GM19397 (cell line): ENCODE measurements at regions not wholly inside any gene's neighbourhood (a gene's known extent, or its start where the extent isn't known, plus 50 kb on each side); places are given as distances from the start of the nearest gene placed in this dataset.
"Not testable (repeated sequence)": the region's sequence is repeated elsewhere in the genome, so short reads cannot be mapped to it uniquely, and the experiment has no call there.

ENCODE experiments used
- ATAC-seq: cut with Tn5 transposase; IDR thresholded peaks from one replicate; pipeline ENCODE4 v1.9.1; 2021; ENCODE audit warnings: mild to moderate bottlenecking, moderate library complexity; ENCODE audit not compliant: unreplicated experiment

DNA sequence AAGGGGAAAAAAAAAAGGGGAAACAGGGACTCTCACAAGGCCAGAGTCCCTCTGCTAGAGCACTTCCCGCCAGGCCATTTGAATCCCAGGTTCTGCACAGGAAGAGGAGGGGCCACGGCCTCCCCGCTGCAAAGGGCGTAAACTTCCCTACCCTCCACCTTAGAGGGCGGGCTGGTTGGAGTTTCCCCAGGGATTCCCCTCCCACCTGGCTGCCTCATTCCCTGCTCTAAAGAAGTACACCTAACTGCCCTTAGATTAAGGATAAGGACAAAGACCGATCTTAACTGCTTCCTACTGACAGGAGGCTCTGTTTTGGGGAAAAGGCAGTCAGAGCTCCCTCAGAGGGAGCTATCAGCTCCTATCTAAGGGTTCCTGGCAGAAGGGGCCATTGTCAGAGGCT is 102.0 kb upstream of the ARMC3 start:
- ATAC-seq, result no peak

DNA sequence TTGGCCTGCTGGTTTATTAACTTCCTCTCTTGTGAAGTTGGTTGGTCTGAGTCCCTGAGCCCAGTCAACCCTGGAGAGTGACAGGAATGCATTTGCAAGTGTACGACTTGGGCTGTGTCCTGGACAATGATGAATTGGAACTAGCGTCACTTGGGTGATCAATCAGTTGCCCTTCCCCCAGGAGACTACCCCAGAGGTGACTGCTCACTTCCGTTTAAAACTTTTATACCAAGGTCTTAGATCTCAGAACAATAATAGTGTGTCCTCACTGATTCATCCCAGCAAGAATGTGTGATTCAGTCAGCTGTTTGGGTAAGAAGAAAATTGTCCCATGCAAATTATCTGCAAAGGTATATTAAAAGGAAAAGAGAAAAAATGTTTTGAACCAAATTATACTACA is 102.9 kb upstream of the ARMC3 start:
- no peak for ATAC-seq

DNA sequence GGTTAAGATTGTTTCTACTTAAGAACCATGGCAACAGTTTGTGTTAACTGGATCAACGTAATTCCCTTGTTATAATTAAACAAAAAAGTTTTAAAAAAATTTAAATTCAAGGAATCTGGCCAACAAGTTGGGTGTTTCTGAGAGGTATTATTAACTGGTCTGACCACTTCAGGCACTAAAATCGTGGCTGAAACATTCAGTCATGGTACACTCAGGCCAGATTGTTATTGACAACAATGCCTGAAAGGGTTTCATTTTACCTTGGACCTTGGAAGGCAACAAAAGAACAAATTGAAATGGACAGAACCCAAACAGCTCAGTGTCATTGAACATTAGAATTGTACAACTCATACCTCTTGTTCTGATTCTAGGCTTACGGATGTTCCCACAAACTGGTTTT is 103.3 kb upstream of the ARMC3 start:
- ATAC-seq, result no peak

DNA sequence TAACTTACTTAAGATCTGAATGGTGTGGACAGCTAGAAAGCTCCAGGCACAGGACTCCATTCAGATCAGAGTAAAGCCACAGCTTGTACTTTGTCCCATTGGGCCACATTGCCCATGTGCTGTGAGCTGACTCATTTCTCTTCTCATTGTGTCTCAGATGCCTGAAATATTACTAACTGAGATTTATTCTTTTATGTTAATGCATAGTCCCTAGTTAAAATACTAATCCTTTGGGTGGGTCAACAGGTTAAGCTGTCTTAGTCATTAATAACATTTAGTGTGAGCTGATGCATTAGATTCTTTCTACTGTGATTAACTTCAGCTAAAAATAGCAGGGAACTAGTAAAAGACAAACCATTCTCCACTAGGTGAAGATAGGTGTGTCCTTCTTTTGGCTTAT is 104.7 kb upstream of the ARMC3 start:
- ATAC-seq, result no peak

DNA sequence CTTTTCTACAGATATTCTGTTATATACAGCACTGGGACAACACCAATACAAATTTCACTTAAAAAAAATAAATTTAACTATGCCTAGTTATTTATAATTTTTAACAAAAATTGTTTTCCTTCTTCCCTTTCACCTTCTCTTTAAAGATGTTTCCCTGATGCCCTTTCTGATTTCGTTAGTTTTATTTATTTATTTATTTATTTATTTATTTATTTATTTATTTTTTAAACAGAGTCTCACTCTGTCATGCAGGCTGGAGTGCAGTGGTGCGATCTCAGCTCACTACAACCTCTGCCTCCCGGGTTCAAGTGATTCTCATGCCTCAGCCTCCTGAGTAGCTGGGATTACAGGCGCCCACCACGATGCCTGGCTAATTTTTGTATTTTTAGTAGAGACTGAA is 105.9 kb upstream of the ARMC3 start:
- ATAC-seq, result not testable (repeated sequence)

DNA sequence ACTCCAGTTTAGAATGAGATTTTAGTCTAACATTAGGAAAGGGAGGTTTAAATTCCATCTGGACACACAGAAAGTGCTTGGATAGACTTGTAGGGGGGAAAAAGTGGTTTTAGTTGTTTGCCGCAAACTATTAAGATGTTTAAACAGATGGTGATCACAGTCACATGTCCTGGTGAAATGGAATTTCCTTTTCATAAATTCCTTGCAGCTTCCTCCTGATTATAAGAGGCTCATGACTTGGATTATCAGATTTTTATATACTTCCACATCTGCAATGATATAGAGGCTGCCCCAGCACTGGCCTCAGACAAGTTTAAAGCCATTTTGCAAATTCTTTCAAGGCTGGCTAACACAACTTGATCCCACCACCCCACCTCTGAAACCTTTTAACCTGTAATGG is 106.4 kb upstream of the ARMC3 start:
- no peak for ATAC-seq

DNA sequence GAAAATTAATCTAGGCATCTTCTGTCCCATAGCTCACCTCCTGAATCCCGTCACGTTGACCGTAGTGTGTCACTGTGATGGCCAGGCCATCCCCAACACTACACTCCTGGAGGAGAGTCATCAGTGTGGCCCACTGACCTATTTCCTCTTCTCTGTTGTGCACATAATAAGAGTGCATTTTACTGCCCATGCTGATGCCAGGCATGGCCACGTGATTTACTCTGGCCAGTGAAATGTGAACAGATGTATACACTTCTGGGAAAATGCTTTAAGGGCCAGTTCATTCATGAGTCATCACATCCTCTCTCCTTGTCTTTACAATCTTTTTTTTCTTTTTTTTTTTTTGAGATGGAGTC is 101.9 kb upstream of the PIP4K2A start:
- ATAC-seq, result no peak

DNA sequence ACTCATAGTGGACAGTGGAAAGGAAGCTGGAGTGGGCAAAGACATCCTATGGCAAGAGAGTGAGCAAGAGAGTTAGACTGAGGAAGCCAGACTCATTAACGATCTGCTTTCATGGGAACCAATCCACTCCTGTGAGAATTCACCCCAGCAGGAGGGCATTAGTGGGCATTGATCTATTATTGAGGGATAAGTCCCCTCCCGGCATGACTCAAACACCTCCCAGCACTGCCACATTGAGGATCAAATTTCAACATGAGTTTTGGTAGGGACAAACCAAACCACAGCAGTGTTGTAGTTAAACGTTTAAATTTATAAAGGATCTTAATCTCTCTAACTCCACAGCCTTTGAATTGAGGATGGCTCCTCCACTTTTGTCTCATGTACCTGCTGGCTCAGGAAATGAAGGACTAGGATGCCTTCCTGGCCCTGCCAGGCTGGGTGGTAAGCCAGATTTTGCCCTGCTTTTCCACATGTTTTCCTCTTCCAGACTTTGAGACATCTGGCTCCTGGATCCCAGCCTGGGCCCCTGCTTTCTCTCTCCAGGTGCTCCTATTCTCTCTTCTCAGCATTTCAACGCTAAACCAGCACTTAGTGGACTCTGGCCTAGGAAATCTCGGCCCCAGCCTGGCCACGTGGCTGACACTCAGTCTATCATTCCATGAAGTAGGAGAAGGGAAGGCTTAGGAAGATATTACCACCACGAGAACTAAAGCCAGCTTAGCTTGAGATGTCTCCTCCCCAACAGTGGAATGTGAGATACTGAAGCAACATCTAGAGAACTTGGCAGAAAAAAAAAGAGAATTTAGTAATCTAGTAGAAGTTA is 96.5 kb upstream of the PIP4K2A start:
- ATAC-seq, result no peak

DNA sequence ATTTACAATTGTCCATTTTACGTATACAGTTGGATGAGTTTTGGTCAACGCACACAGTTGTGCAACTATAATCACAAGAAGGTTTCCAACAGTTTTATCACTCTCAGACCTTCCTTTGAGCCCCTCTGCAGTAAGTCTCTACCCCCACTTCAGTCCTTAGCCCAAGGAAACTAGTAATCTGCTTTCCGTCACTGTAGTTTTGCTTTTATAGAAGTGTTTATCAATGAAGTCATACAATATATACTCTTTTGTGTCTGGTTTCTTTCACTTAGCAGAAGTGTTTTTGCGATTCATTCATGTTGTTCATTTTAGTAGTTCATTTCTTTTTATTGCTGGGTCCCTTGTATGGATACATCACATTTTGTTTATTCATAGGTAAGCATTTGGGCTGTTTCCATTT is 92.9 kb upstream of the PIP4K2A start:
- no peak for ATAC-seq

DNA sequence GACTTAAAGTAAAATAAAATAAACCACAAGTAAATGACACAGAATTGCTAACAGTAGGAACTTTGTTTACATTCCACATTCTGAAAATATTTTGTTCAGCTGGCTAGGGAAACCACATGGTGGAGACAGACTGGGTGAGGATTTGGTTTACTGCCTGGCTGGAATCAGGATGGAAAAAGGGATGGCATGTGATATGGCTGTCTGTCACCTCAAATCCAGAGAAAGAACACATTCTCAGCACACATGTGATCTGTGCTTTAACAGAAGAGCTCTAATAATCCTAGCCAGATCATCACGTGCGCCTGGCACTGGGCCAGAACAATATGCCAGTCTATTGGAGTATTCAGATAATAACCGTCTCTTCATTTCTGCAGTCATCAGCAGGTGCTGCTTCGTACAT is 90.9 kb upstream of the PIP4K2A start:
- no peak for ATAC-seq

DNA sequence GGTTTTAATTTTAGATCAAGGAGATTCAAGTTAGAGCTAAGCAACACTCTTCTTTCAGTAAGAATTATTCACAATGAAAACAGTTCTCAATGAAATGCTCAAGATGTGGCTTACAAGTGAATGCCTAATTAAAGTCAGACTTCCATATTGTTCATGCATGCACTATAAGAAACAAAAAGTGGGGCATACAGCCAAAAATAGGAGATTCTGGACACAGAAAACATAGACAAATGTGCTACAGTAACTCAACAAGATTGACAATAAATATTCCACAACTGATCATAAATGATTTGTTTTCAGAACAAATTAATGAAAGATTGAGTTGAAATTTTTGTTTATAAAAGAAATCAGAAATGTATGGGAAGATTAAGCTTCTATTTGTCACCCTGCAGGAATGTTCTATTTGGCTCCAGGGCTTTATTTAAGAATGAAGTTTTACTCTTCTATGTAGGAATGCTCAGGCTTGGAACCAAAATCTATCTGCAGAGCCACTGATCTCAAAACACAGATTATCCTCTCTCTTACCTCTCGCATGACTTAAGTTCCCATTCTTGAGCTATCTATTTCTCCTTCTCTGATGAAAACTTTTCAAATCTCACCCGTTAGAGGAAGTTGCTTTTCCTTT is 89.0 kb upstream of the PIP4K2A start:
- no peak for ATAC-seq

DNA sequence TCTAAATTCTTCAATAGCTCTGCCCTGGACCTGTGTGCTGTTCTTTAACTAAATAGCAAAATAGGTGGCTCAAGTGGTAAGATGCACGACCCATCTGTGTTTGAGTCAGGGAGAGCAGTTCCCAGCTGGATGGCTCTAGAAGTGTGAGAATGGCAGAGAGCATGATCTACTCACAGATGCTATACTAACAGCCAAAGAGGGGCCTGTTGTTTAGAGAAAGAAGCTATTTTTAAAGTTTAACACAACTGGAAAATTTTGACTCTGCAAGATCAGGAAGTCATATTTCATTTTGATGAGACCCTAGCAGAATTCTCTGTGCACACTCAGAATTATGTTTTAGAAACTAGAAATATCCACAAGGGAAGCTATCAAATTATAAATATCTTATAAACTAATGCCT is 87.4 kb upstream of the PIP4K2A start:
- ATAC-seq, result no peak

DNA sequence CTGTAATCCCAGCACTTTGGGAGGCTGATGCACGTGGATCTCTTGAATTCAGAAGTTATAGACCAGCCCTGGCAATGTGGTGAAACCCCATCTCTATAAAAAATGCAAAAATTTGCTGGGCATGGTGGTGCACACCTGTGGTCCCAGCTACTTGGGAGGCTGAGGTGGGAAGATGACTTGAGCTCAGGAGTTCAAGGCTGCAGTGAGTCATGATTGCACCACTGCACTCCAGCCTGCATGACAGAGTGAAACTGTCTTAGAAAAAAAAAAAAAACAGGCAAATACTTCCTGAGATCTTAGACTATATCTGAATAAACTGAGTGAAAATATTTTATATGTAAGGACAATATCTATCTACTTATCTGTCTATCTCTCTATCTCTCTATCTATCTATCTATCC is 83.4 kb upstream of the PIP4K2A start:
- ATAC-seq, result not testable (repeated sequence)

DNA sequence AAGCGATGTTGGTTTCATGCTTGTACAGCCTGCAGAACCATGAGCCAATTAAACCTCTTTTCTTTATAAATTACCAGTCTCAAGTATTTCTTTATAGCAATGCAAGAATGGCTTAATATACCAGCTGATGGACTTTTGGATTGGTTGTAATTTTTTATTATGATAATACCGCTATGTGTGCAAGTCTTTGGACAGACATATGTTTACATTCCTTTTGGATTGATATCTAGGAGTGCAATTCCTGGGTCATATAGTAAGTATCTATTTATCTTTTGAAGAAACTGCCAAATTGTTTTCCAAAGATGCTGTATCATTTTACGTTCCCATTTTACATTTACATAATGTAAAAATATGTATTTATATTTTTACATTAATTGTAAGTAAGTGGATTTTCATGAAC is 81.2 kb upstream of the PIP4K2A start:
- no peak for ATAC-seq

DNA sequence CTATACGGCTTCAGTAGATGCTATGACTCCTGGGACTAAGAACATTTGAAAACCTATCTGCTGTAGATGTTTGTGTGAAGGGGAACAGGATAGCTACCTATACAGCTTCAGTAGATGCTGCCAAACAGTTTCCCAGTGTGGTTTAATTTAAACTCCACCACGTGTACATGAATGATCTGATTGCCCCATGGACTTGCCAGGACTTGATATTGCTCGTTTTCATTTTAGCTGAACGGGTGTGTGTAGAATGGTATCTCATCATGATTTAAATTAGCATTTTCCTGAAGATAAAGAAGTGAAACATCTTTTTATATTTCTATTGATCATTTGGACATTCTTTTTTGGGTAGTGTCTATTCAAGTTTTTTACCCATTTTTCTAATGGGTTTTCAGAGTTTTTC is 77.8 kb upstream of the PIP4K2A start:
- ATAC-seq, result no peak

DNA sequence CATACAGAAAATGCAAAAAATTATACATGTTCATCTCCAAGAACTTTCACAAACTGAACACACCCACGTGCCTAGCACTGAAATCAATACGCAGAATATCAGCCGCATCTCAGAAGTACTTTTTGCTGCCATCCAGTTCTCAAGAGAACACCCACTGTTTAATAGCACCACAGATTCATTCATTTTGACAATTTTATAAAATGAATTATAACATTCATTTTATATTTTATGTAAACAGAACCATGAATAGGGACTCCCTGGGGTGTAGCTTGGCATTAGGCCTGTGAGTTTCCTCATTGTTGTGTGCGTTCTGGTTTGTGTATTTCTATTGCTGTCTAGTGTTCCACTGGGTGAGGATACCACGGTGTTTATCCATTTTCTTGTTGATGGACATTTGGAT is 77.3 kb upstream of the PIP4K2A start:
- ATAC-seq, result no peak

DNA sequence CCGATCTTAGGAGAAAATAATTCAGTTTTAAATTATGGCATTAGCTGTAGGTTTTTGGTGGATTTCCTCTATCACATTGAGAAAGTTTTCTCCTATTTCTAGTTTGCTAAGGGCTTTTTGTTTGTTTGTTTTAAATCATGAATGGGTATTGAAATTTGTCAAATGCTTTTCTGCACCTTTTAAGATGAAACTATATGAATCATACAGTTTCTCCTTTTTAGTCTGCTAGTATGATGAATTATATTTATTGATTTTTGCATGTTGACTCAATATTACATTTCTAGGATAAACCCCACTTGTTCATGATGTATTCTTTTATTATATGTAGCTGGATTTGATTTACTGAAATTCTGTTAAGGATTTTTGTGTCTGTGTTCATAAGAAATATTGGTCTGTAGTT is 70.3 kb upstream of the PIP4K2A start:
- ATAC-seq, result no peak

DNA sequence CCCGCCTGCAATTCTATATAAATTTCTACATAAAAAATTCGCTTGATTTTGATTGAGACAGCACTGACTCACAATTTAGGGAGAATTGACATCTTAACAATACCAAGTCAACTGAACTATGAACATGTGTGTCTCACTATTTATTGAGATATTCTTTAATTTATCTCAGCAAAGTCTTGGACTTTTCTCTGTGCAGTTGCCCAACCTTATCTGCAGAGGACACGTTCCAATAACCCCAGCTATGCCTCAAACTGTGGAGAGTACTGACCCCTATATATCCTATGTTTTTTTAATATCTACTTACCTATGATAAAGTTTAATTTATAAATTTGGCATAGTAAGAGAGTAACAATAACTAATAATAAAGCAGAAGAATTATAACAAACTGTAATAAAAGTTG is 69.4 kb upstream of the PIP4K2A start:
- no peak for ATAC-seq

DNA sequence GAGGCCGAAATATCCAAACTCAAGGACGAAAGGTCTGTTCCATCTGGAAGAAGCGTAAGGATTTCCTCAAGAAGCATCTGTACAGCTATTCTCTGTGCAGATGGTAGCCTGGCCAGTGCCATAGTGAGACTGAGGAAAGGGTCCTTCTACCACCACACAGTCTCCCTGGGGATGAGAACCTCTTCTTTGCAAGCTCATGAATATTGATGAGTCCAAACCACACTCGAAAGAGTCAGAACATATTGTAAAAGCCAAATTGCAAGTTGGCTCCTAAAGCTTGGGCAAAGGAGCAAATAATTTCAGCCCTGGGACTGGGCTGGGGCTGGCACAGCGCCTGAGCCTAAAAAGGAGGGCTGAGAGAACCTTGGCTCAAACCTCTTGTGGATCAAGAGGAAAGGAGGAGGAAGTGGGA is 66.1 kb upstream of the PIP4K2A start:
- no peak for ATAC-seq

DNA sequence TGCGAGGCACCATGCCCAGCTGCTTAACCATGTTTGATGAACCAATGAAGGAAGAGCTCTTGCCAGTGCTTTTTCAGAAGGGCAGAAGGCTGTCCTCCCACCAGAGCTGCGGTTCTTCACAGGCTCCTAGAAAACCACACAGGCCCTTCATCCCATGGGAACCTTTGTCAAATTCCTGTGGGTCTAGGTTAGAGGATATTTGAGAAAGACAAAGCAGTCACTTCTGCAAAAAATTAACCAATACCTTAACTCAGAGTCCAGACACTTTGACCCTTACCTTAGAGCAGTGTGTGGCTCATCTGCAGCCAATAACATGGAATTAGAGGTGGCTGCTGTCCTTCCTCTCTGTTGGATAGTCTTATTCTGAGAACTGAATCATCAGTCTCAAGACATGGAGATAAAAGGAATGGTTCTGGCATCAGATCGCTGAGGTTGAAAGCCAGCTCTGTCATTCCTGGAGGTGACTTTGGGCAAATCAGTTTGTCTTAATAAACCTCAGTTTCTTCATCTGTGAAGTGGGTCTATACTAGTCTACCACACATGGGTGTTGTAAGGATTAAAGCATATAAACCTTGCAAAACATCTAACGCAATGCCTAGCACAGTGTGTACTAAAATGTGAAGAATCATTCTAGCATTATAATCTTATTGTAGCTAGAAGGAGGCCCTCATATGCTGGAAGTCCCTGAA is 65.1 kb upstream of the PIP4K2A start:
- no peak for ATAC-seq

DNA sequence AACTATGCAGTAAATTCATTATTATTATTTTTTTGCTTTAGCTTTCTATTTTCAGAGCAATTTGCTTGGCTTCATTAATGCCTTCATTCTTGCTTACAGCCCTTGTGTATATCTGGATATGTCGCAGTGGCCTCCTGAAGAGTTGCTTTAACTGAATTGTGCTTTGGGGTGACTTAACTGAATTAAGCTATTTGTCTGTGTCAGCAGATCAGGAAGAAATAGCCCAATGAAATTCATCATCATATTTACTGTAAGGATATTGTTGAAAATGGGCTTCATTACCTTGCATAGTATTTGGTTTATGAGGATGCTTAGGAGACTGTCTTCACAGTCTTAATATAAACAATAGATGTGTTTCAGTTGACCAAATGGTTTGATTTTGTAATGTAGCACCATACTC is 59.7 kb upstream of the PIP4K2A start:
- no peak for ATAC-seq

DNA sequence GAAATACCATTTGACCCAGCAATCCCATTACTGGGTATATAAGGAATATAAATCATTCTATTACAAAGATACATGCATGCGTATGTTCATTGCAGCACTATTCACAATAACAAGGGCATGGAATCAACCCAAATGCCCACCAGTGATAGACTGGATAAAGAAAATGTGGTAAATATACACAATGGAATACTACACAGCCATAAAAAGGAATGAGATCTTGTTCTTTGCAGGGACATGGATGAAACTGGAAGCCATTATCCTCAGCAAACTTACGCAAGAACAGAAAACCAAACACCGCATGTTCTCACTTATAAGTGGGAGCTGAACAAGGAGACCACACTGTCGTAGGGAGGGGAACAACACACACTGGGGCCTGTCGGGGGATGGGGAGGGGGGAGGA is 57.3 kb upstream of the PIP4K2A start:
- not testable (repeated sequence) for ATAC-seq
